OCI-LY3 (cell line): ENCODE measurements at regions not wholly inside any gene's neighbourhood (a gene's known extent, or its start where the extent isn't known, plus 50 kb on each side); places are given as distances from the start of the nearest gene placed in this dataset.

Source experiments
- H2AFZ ChIP-seq: fragments of 200-600, 300-600 bp; shearing (Covaris generic); 2 replicates; pipeline ENCODE4 v1.6.0; 2014; ENCODE audit warnings: antibody characterized with exemption, low read depth, low read length
- H3K27ac ChIP-seq: fragments of 200-600, 300-600 bp; sonication (generic); 2 replicates; pipeline ENCODE4 v1.5.1; 2014; ENCODE audit warnings: mild to moderate bottlenecking, low read length, moderate library complexity, mixed read lengths
- H3K27me3 ChIP-seq: fragments of 200-600, 300-600 bp; sonication (generic); 2 replicates; pipeline ENCODE4 v1.6.1; 2014; ENCODE audit warnings: low read depth, low read length, mixed read lengths
- H3K36me3 ChIP-seq: fragments of 200-600, 300-600 bp; sonication (generic); replicated peaks from 2 replicates; pipeline ENCODE3; 2014; ENCODE audit warnings: low read depth, low read length, mixed read lengths
- H3K4me1 ChIP-seq: fragments of 300-600, 200-600 bp; sonication (generic); 2 replicates; pipeline ENCODE4 v1.6.1; 2014; ENCODE audit warnings: low read length, mixed read lengths
- H3K4me2 ChIP-seq: fragments of 200-600, 300-600 bp; sonication (generic); 2 replicates; pipeline ENCODE4 v1.6.1; 2014; ENCODE audit warnings: low read length, mixed read lengths
- H3K4me3 ChIP-seq: fragments of 300-600, 200-600 bp; sonication (generic); 2 replicates; pipeline ENCODE4 v1.5.1; 2014; ENCODE audit warnings: antibody characterized with exemption, mild to moderate bottlenecking, low read length, moderate library complexity
- H3K79me2 ChIP-seq: fragments of 300-600, 200-600 bp; shearing (Covaris generic); 2 replicates; pipeline ENCODE4 v1.6.1; 2014; ENCODE audit warnings: mild to moderate bottlenecking, low read length, mixed read lengths
- H3K9ac ChIP-seq: fragments of 300-600, 200-600 bp; shearing (Covaris generic); 2 replicates; pipeline ENCODE4 v1.6.0; 2014; ENCODE audit warnings: mild to moderate bottlenecking, low read length, moderate library complexity
- H3K9me3 ChIP-seq: fragments of 200-600, 300-600 bp; shearing (Covaris generic); 2 replicates; pipeline ENCODE4 v1.6.1; 2014; ENCODE audit warnings: low read length, mixed read lengths; ENCODE audit not compliant: insufficient read depth
- H4K20me1 ChIP-seq: fragments of 200-600, 300-600 bp; sonication (generic); 2 replicates; pipeline ENCODE4 v1.6.1; 2016; ENCODE audit warnings: low read length, mixed read lengths; ENCODE audit not compliant: insufficient read depth
- CTCF ChIP-seq: fragments of 200-600, 300-600 bp; sonication (generic); IDR thresholded peaks from 2 replicates; pipeline ENCODE4 v1.5.1; 2014; ENCODE audit warnings: antibody characterized with exemption, low read length, low read depth
- EZH2phosphoT487 ChIP-seq: fragments of 200-600 bp; shearing (Covaris generic); IDR thresholded peaks from 2 replicates; pipeline ENCODE4 v1.6.1; 2018; ENCODE audit warnings: antibody characterized with exemption, mixed run types, low read depth

GRCh38 chr15:93239591-93239990 is 150.6 kb upstream of the RGMA start:
- no peak overlapping the region for H3K27ac ChIP-seq
- no peak overlapping the region for H2AFZ ChIP-seq
- H3K9me3 ChIP-seq = no peaks in the 10 kb centered on the region
- TF ChIP-seq EZH2phosphoT487 (no peak), CTCF (no peak)
- no peak overlapping the region for H3K9ac ChIP-seq
- no peaks in the 10 kb centered on the region for H4K20me1 ChIP-seq
- no peaks in the 10 kb centered on the region for H3K79me2 ChIP-seq
- H3K4me2 ChIP-seq = no peak overlapping the region
- H3K4me3 ChIP-seq = no peak overlapping the region
- no peaks in the 10 kb centered on the region for H3K36me3 ChIP-seq
- no peaks in the 10 kb centered on the region for H3K4me1 ChIP-seq
- H3K27me3 ChIP-seq = peaks cover 4% of the 10 kb centered on the region; the same call in 1 of the 2 replicates

- Histone ChIP-seq H3K27me3 (peaks cover 4% of the 10 kb centered on the region; the same call in 1 of the 2 replicates), H3K79me2 (no peaks in the 10 kb centered on the region), H3K36me3 (no peaks in the 10 kb centered on the region), H3K9ac (no peak overlapping the region), H3K4me1 (no peaks in the 10 kb centered on the region), H3K9me3 (no peaks in the 10 kb centered on the region), H3K27ac (no peak overlapping the region), H3K4me3 (no peak overlapping the region), H4K20me1 (no peaks in the 10 kb centered on the region), H3K4me2 (no peak overlapping the region), H2AFZ (no peak overlapping the region)
- TF ChIP-seq EZH2phosphoT487 (no peak), CTCF (no peak)
Observed at GRCh38 chr15:93238641-93239040, 149.6 kb upstream of the RGMA start.

GRCh38 chr15:93235926-93236780 is 147.1 kb upstream of the RGMA start:
- H3K4me2 ChIP-seq = no peak overlapping the region
- TF ChIP-seq EZH2phosphoT487 = no peak
- no peak for TF ChIP-seq CTCF

GRCh38 chr15:93235269-93235668 is 146.3 kb upstream of the RGMA start:
- Histone ChIP-seq H3K4me2 (no peak overlapping the region), H3K9me3 (no peaks in the 10 kb centered on the region), H3K27ac (no peak overlapping the region), H3K27me3 (peaks cover 4% of the 10 kb centered on the region; the same call in 1 of the 2 replicates), H3K9ac (no peak overlapping the region), H3K4me1 (no peaks in the 10 kb centered on the region), H3K36me3 (no peaks in the 10 kb centered on the region), H4K20me1 (no peaks in the 10 kb centered on the region), H2AFZ (no peak overlapping the region), H3K79me2 (no peaks in the 10 kb centered on the region), H3K4me3 (no peak overlapping the region)
- TF ChIP-seq EZH2phosphoT487 (no peak), CTCF (no peak)

More at GRCh38 chr15:93235926-93236780, 147.1 kb upstream of the RGMA start:
- Histone ChIP-seq H3K9me3 (no peaks in the 10 kb centered on the region), H3K36me3 (no peaks in the 10 kb centered on the region), H3K79me2 (no peaks in the 10 kb centered on the region), H3K27ac (no peak overlapping the region), H3K27me3 (peaks cover 4% of the 10 kb centered on the region; the same call in 1 of the 2 replicates), H2AFZ (no peak overlapping the region), H3K9ac (no peak overlapping the region), H4K20me1 (no peaks in the 10 kb centered on the region), H3K4me1 (no peaks in the 10 kb centered on the region), H3K4me3 (no peak overlapping the region)
